MM.1S (cell line): ENCODE measurements at regions not wholly inside any gene's neighbourhood (a gene's known extent, or its start where the extent isn't known, plus 50 kb on each side); places are given as distances from the start of the nearest gene placed in this dataset.

Experiments
- DNase-seq: peaks from one replicate; pipeline ENCODE4 v3.0.0-alpha.2; 2015
- H2AFZ ChIP-seq: fragments of 300-600 bp; sonication (generic); 2 replicates; pipeline ENCODE4 v1.6.0; 2016; ENCODE audit warnings: antibody characterized with exemption, low read length
- H3F3A ChIP-seq: fragments of 300-600 bp; sonication (generic); 2 replicates; pipeline ENCODE4 v1.6.1; 2016; ENCODE audit warnings: mild to moderate bottlenecking, antibody characterized with exemption, low read length, moderate library complexity, mixed read lengths; ENCODE audit not compliant: insufficient read depth
- H3K27ac ChIP-seq: fragments of 300-600 bp; sonication (generic); 2 replicates; pipeline ENCODE4 v1.5.1; 2016; ENCODE audit warnings: mild to moderate bottlenecking, low read length
- H3K27me3 ChIP-seq: fragments of 300-600 bp; sonication (generic); replicated peaks from 2 replicates; pipeline ENCODE4 v1.6.0; 2016; ENCODE audit warnings: low read length; ENCODE audit not compliant: insufficient read depth
- H3K36me3 ChIP-seq: fragments of 300-600 bp; sonication (generic); replicated peaks from 2 replicates; pipeline ENCODE4 v1.6.1; 2016; ENCODE audit warnings: mild to moderate bottlenecking, low read length, mixed read lengths; ENCODE audit not compliant: insufficient read depth
- H3K4me1 ChIP-seq: fragments of 300-600 bp; sonication (generic); 2 replicates; pipeline ENCODE4 v1.6.1; 2016; ENCODE audit warnings: low read length, mixed read lengths
- H3K4me2 ChIP-seq: fragments of 300-600 bp; sonication (generic); 2 replicates; pipeline ENCODE4 v1.6.0; 2016; ENCODE audit warnings: low read depth, low read length
- H3K4me3 ChIP-seq: fragments of 300-600 bp; sonication (generic); 2 replicates; pipeline ENCODE4 v1.5.1; 2016; ENCODE audit warnings: low read length, mixed read lengths
- H3K79me2 ChIP-seq: fragments of 300-600 bp; sonication (generic); 2 replicates; pipeline ENCODE4 v1.6.1; 2016; ENCODE audit warnings: mixed run types, low read length, mixed read lengths
- H3K9ac ChIP-seq: fragments of 300-600 bp; sonication (generic); 2 replicates; pipeline ENCODE4 v1.6.1; 2016; ENCODE audit warnings: low read length, mixed read lengths
- H3K9me2 ChIP-seq: fragments of 300-600 bp; sonication (generic); replicated peaks from 2 replicates; pipeline ENCODE4 v1.6.1; 2016; ENCODE audit warnings: mild to moderate bottlenecking, low read length, mixed read lengths; ENCODE audit not compliant: insufficient read depth
- H3K9me3 ChIP-seq: fragments of 300-600 bp; sonication (generic); replicated peaks from 2 replicates; pipeline ENCODE4 v1.6.1; 2016; ENCODE audit warnings: mild to moderate bottlenecking, low read length, mixed read lengths; ENCODE audit not compliant: insufficient read depth
- H4K20me1 ChIP-seq: fragments of 300-600 bp; sonication (generic); 2 replicates; pipeline ENCODE4 v1.6.1; 2016; ENCODE audit warnings: mild to moderate bottlenecking, low read length, moderate library complexity, mixed read lengths; ENCODE audit not compliant: insufficient read depth
- CTCF ChIP-seq: fragments of 300-600 bp; sonication (generic); IDR thresholded peaks from 2 replicates; pipeline ENCODE4 v1.5.1; 2016; ENCODE audit warnings: antibody characterized with exemption, low read length, mixed read lengths
- EZH2 ChIP-seq: fragments of 300-600 bp; sonication (generic); optimal IDR thresholded peaks from 2 replicates; pipeline ENCODE3; 2017; ENCODE audit warnings: low read depth, mild to moderate bottlenecking, antibody characterized with exemption, low read length, mixed read lengths
- EZH2phosphoT487 ChIP-seq: fragments of 300-600 bp; sonication (generic); IDR thresholded peaks from 2 replicates; pipeline ENCODE4 v1.6.1; 2018; ENCODE audit warnings: antibody characterized with exemption, low read length

- no peaks in the 10 kb centered on the region for H3K27me3 ChIP-seq
- H3K4me2 ChIP-seq, result no peak overlapping the region
- H3K79me2 ChIP-seq, result no peaks in the 10 kb centered on the region
- H3K9me2 ChIP-seq, result no peaks in the 10 kb centered on the region
- no peak overlapping the region for H2AFZ ChIP-seq
- TF ChIP-seq EZH2 (no peak), EZH2phosphoT487 (no peak), CTCF (no peak)
- no peaks in the 10 kb centered on the region for H4K20me1 ChIP-seq
- H3F3A ChIP-seq, result no peaks in the 10 kb centered on the region
- no peak overlapping the region for H3K4me3 ChIP-seq
- H3K36me3 ChIP-seq, result no peaks in the 10 kb centered on the region
- no peak for DNase-seq
- no peaks in the 10 kb centered on the region for H3K9me3 ChIP-seq
- no peak overlapping the region for H3K9ac ChIP-seq
- H3K27ac ChIP-seq, result no peak overlapping the region
- no peaks in the 10 kb centered on the region for H3K4me1 ChIP-seq
Observed at GRCh38 chr3:144564011-144564410, 592.4 kb downstream of the DIPK2A start.

- Histone ChIP-seq H3K9ac (no peak overlapping the region), H3K27me3 (no peaks in the 10 kb centered on the region), H4K20me1 (no peaks in the 10 kb centered on the region), H3K4me2 (no peak overlapping the region), H3F3A (no peaks in the 10 kb centered on the region), H3K4me3 (no peak overlapping the region), H3K4me1 (no peaks in the 10 kb centered on the region), H3K79me2 (no peaks in the 10 kb centered on the region), H3K9me2 (no peaks in the 10 kb centered on the region), H3K9me3 (no peaks in the 10 kb centered on the region), H3K36me3 (no peaks in the 10 kb centered on the region), H2AFZ (no peak overlapping the region), H3K27ac (no peak overlapping the region)
- DNase-seq, result no peak
- TF ChIP-seq EZH2 (no peak), EZH2phosphoT487 (no peak), CTCF (no peak)
Observed at GRCh38 chr3:144566320-144566719, 594.7 kb downstream of the DIPK2A start.

- Histone ChIP-seq H2AFZ (no peak overlapping the region), H3K4me2 (no peak overlapping the region), H3F3A (no peaks in the 10 kb centered on the region), H3K9me3 (no peaks in the 10 kb centered on the region), H3K27me3 (no peaks in the 10 kb centered on the region), H3K79me2 (no peaks in the 10 kb centered on the region), H3K4me3 (no peak overlapping the region), H3K9me2 (no peaks in the 10 kb centered on the region), H4K20me1 (no peaks in the 10 kb centered on the region), H3K36me3 (no peaks in the 10 kb centered on the region), H3K4me1 (no peaks in the 10 kb centered on the region), H3K9ac (no peak overlapping the region), H3K27ac (no peak overlapping the region)
- TF ChIP-seq EZH2phosphoT487 (no peak), EZH2 (no peak), CTCF (no peak)
- DNase-seq, result no peak
Observed at GRCh38 chr3:144569651-144570050, 598.0 kb downstream of the DIPK2A start.

- Histone ChIP-seq H3K4me1 (no peaks in the 10 kb centered on the region), H3K27ac (no peak overlapping the region), H3K9me2 (no peaks in the 10 kb centered on the region), H3K9ac (no peak overlapping the region), H3K4me3 (no peak overlapping the region), H3K36me3 (no peaks in the 10 kb centered on the region), H3K9me3 (no peaks in the 10 kb centered on the region), H3K4me2 (no peak overlapping the region), H3F3A (no peaks in the 10 kb centered on the region), H3K27me3 (no peaks in the 10 kb centered on the region), H3K79me2 (no peaks in the 10 kb centered on the region), H2AFZ (no peak overlapping the region), H4K20me1 (no peaks in the 10 kb centered on the region)
- TF ChIP-seq EZH2phosphoT487, result no peak
- no peak for TF ChIP-seq EZH2
- no peak for TF ChIP-seq CTCF
- no peak for DNase-seq
Observed at GRCh38 chr3:144583871-144584270, 612.2 kb downstream of the DIPK2A start.
